GM12874 (cell line): ENCODE measurements at regions not wholly inside any gene's neighbourhood (a gene's known extent, or its start where the extent isn't known, plus 50 kb on each side); places are given as distances from the start of the nearest gene placed in this dataset.

Source experiments
- CTCF ChIP-seq: IDR thresholded peaks from 2 replicates; pipeline ENCODE4 v1.5.1; 2011; ENCODE audit warnings: low read depth, mild to moderate bottlenecking, control low read depth, low read length, moderate library complexity; ENCODE audit not compliant: insufficient read depth

GRCh38 chr11:120020981-120021380, 116.9 kb downstream of the TRIM29 start:
- no peak for TF ChIP-seq CTCF

- no peak for TF ChIP-seq CTCF
Observed at GRCh38 chr11:120020486-120020885, 117.4 kb downstream of the TRIM29 start.

DNA sequence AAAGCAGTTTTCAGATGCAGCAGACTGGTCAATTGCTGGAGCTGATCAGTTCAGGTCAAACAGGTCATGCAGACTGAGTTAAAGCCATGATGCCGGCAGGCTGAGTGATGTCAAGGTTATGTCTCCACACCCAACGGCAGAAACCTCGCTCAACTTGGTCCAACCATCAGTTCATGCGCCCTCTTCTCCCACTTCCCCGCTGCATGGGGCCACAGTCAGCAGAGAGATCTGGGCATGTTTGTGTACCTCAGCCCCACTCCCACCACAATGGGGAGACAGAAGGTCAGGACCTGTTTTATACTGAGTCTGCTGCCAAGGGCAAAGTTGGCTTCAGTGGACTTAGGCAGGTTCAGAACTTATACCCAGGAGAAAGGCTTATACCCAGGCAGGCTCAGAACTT, 118.7 kb downstream of the TRIM29 start:
- no peak for TF ChIP-seq CTCF

DNA sequence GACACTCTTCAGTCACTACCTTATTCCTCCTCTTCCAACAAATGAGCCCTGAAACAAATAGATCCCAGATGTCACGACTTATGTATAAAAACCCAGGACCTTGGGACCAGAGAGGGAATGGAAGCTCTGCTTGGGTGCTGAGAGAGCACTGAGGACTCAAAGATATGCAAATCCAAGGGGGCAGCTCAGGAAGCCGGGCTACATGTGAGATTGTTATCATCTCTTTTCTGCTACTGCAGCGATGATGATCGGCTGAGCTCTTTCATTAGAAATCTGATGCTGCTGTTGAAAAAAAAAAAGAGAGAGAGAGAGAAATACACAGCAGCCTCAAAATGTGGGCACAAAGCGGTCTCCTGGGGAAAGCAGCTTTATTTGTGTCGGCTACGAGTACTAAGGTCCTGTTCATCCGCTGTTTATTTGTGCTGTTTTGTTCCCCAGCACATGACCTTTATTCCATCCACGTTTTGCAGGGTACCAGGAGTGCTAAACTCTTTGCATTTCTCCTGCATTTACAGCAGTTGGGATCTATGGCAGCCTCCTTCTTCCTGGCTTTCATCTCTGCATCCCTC, 120.2 kb downstream of the TRIM29 start:
- TF ChIP-seq CTCF = no peak

DNA sequence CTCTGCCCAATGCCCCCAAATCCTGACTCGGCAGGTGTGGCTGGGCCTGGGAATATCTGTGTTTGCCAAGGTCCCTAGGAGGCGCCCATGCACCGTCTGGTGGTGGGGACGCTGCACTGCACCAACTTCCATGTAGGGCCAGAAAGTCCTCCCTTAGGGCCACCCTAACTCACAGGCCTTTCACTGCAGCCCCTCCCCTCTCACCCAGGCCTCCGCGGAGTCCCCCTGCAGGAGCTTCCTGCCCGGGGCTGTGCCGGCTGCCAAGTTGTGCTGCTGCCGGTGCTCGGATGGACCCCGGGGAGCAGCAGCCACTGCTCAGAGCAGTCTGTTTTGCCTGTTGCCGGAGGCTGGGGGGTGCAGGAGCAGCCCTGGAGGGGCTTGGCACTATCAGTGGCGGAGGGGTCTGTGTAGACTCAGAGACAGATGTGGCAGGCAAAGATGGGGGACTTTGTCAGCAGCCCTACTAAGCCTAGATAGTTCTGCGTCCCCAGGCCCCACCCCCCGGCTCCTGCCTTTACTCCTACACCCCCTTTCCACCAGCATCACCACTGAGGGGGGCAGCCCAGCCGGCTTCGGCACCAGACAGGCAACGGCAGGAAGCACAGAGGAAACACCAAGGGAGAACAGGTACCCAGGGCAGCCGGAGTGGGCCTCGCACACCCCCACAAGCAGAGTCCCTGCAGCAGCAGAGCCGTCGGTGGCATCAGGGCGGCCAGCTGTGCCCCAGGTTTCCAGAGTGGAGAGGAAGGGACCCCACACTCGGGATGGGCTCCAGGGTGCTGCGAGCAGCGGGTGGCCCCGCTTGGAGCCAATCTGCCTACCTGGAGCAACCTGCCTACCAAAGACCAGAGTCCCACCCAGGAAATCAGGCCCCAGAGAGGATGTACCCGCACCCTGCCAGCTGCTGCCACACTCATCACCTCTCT, 124.3 kb downstream of the TRIM29 start:
- peak; percentile 65 for TF ChIP-seq CTCF

- no peak for TF ChIP-seq CTCF
Observed at GRCh38 chr11:120012245-120012644, 125.7 kb downstream of the TRIM29 start.

GRCh38 chr11:120011836-120012235, 126.1 kb downstream of the TRIM29 start:
- no peak for TF ChIP-seq CTCF
